ENCODE measurements at regions not wholly inside any gene's neighbourhood (a gene's known extent, or its start where the extent isn't known, plus 50 kb on each side); places are given as distances from the start of the nearest gene placed in this dataset.
"Not testable (repeated sequence)": the region's sequence is repeated elsewhere in the genome, so short reads cannot be mapped to it uniquely, and the experiment has no call there.

- TF ChIP-seq CTCF (IDR thresholded peaks at IDR 0.05) (no peak), EP300 (IDR thresholded peaks at IDR 0.05) (no peak), POLR2A (IDR thresholded peaks at IDR 0.05) (no peak)
- Histone ChIP-seq H3K27ac (no peak overlapping the region), H3K36me3 (no peaks in the 10 kb centered on the region), H3K4me1 (no peaks in the 10 kb centered on the region), H3K9me3 (no peaks in the 10 kb centered on the region), H3K4me3 (no peak overlapping the region), H3K27me3 (peaks cover 12% of the 10 kb centered on the region)
- 90% methylated on average over 4 of the region's 4 CpGs for WGBS
- no peak for DNase-seq (ENCODE audit: low spot score in 2 of 2)
These were observed 104.1 kb upstream of the TMEM132E start for GRCh38 chr17:34475296-34475695.

- TF ChIP-seq CTCF (IDR thresholded peaks at IDR 0.05) (no peak), POLR2A (IDR thresholded peaks at IDR 0.05) (no peak), POLR2AphosphoS5 (IDR thresholded peaks at IDR 0.05) (no peak), EP300 (IDR thresholded peaks at IDR 0.05) (no peak)
- no peak for DNase-seq (ENCODE audit: low spot score in 2 of 2)
- Histone ChIP-seq H3K4me3 (no peak overlapping the region), H3K27me3 (peaks cover 8% of the 10 kb centered on the region), H3K4me1 (no peaks in the 10 kb centered on the region), H3K27ac (no peak overlapping the region), H3K9me3 (no peaks in the 10 kb centered on the region), H3K36me3 (no peaks in the 10 kb centered on the region)
- 65% methylated on average over 2 of the region's 2 CpGs for WGBS
These were observed 104.7 kb upstream of the TMEM132E start for GRCh38 chr17:34474706-34475105.

GRCh38 chr17:34472363-34472762, 107.0 kb upstream of the TMEM132E start:
- Histone ChIP-seq H3K4me3 (no peak overlapping the region), H3K9me3 (no peaks in the 10 kb centered on the region), H3K36me3 (no peaks in the 10 kb centered on the region), H3K4me1 (no peaks in the 10 kb centered on the region), H3K27ac (no peak overlapping the region), H3K27me3 (peaks cover 17% of the 10 kb centered on the region)
- DNase-seq (ENCODE audit: low spot score in 2 of 2): no peak
- TF ChIP-seq POLR2AphosphoS5 (IDR thresholded peaks at IDR 0.05): no peak
- WGBS: 79% methylated on average over 1 of the region's 1 CpG

GRCh38 chr17:34471278-34471677, 108.1 kb upstream of the TMEM132E start:
- H3K4me1 ChIP-seq; H3K4me3 ChIP-seq; H3K9me3 ChIP-seq; H3K36me3 ChIP-seq; DNase-seq (ENCODE audit: low spot score in 2 of 2); H3K27ac ChIP-seq: not testable (repeated sequence)
- WGBS: 78% methylated on average over 4 of the region's 4 CpGs
- H3K27me3 ChIP-seq: peaks cover 18% of the 10 kb centered on the region

GRCh38 chr17:34465789-34466188, 102.8 kb upstream of the CCL1 start:
- H3K36me3 ChIP-seq: no peaks in the 10 kb centered on the region
- no peaks in the 10 kb centered on the region for H3K4me1 ChIP-seq
- no peak for TF ChIP-seq POLR2AphosphoS5 (IDR thresholded peaks at IDR 0.05)
- TF ChIP-seq EP300 (IDR thresholded peaks at IDR 0.05): no peak
- no peak for TF ChIP-seq CTCF (IDR thresholded peaks at IDR 0.05)
- TF ChIP-seq POLR2A (IDR thresholded peaks at IDR 0.05): no peak
- no peak overlapping the region for H3K27ac ChIP-seq
- no peak for DNase-seq (ENCODE audit: low spot score in 2 of 2)
- no peaks in the 10 kb centered on the region for H3K9me3 ChIP-seq
- H3K27me3 ChIP-seq: peaks cover 38% of the 10 kb centered on the region
- no peak overlapping the region for H3K4me3 ChIP-seq
- 42% methylated on average over 8 of the region's 8 CpGs for whole genome bisulfite sequencing

- Histone ChIP-seq H3K27me3 (peaks cover 47% of the 10 kb centered on the region), H3K4me1 (no peaks in the 10 kb centered on the region), H3K9me3 (no peaks in the 10 kb centered on the region), H3K36me3 (no peaks in the 10 kb centered on the region), H3K4me3 (no peak overlapping the region), H3K27ac (no peak overlapping the region)
- DNase-seq (ENCODE audit: low spot score in 2 of 2): no peak
- 74% methylated on average over 4 of the region's 4 CpGs for WGBS
- TF ChIP-seq EP300 (IDR thresholded peaks at IDR 0.05): no peak
- no peak for TF ChIP-seq POLR2A (IDR thresholded peaks at IDR 0.05)
- TF ChIP-seq CTCF (IDR thresholded peaks at IDR 0.05): no peak
- no peak for TF ChIP-seq POLR2AphosphoS5 (IDR thresholded peaks at IDR 0.05)
These were observed 101.8 kb upstream of the CCL1 start for GRCh38 chr17:34464812-34465211.
